ENCODE measurements at regions not wholly inside any gene's neighbourhood (a gene's known extent, or its start where the extent isn't known, plus 50 kb on each side); places are given as distances from the start of the nearest gene placed in this dataset.

- TF ChIP-seq, protein P1, sequence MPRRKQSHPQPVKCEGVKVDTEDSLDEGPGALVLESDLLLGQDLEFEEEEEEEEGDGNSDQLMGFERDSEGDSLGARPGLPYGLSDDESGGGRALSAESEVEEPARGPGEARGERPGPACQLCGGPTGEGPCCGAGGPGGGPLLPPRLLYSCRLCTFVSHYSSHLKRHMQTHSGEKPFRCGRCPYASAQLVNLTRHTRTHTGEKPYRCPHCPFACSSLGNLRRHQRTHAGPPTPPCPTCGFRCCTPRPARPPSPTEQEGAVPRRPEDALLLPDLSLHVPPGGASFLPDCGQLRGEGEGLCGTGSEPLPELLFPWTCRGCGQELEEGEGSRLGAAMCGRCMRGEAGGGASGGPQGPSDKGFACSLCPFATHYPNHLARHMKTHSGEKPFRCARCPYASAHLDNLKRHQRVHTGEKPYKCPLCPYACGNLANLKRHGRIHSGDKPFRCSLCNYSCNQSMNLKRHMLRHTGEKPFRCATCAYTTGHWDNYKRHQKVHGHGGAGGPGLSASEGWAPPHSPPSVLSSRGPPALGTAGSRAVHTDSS (tag by site-specific recombination; IDR thresholded peaks at IDR 0.05): no peak
- TF ChIP-seq ZNF140 (tag by site-specific recombination; IDR thresholded peaks at IDR 0.05) (no peak), ZNF654 (tag by site-specific recombination; IDR thresholded peaks at IDR 0.05; ENCODE audit: low read depth) (no peak), MYNN (tag by site-specific recombination; IDR thresholded peaks at IDR 0.05; ENCODE audit: borderline replicate concordance) (no peak), YY1 (tag by site-specific recombination; IDR thresholded peaks at IDR 0.05) (no peak), ZNF530 (tag by site-specific recombination; IDR thresholded peaks at IDR 0.05; ENCODE audit: low read depth) (no peak)
Observed at GRCh38 chr11:92136797-92137196, 87.8 kb upstream of the FAT3 start (continued).

DNA sequence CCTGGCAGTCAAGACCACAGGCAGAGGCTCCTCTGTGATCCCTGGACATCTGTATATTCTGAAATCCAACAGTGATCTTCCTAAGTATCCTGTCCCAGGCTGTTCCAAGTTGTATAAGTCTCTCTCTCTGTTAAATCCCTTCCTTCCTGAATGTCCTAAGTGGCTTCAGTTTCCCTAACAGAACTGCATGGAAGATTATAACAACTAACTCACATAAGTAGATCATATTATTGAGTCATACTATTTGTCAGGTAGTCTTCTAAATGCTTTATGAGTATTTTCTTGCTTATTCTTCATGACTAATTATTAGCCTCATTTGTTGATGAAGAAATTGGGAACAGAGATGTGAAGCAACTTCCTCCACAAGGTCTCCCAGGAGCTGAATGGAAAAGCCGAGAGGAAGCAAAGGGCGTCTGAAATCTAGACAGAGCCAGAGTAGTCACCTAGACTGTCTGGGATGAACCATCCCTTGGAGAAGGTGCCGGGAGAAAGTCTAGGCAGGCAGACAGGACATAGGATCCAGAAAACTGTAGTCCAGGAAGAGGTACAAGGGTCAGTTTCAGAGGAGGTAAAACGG, 93.2 kb upstream of the FAT3 start:
- H3K27ac ChIP-seq (ENCODE audit: extremely low read depth, low read depth, low read length): no peak overlapping the region
- TF ChIP-seq ZBTB17 (tag by site-specific recombination; IDR thresholded peaks at IDR 0.05): no peak
- TF ChIP-seq REPIN1 (tag by site-specific recombination; IDR thresholded peaks at IDR 0.05; ENCODE audit: low read depth): no peak
- ChIA-PET POLR2A (no interaction called here), CTCF (no interaction called here)
- no peaks in the 10 kb centered on the region for H3K36me3 ChIP-seq (ENCODE audit: control insufficient read depth in 2 of 2, insufficient read depth in 1 of 2, low read length in 2 of 2)
- H3K4me3 ChIP-seq (ENCODE audit: low read depth, low read length): no peak overlapping the region
- H3K4me1 ChIP-seq (ENCODE audit: control insufficient read depth, insufficient read depth, low read length): 0 out of 2 replicates have a peak, but pooled peaks cover 3% of the 10 kb centered on the region
- H3K9me3 ChIP-seq (ENCODE audit: control insufficient read depth, insufficient read depth, low read depth, low read length): no peaks in the 10 kb centered on the region

GRCh38 chr11:92130421-92130831, 94.2 kb upstream of the FAT3 start:
- H3K9me3 ChIP-seq (ENCODE audit: control insufficient read depth, insufficient read depth, low read depth, low read length): no peaks in the 10 kb centered on the region
- no peak overlapping the region for H3K27ac ChIP-seq (ENCODE audit: extremely low read depth, low read depth, low read length)
- CTCF ChIA-PET: no interaction called here
- H3K36me3 ChIP-seq (ENCODE audit: control insufficient read depth in 2 of 2, insufficient read depth in 1 of 2, low read length in 2 of 2): no peaks in the 10 kb centered on the region
- POLR2A ChIA-PET: no interaction called here
- no peak for TF ChIP-seq ZNF16 (tag by site-specific recombination; IDR thresholded peaks at IDR 0.05; ENCODE audit: low read depth)
- TF ChIP-seq, protein P2, sequence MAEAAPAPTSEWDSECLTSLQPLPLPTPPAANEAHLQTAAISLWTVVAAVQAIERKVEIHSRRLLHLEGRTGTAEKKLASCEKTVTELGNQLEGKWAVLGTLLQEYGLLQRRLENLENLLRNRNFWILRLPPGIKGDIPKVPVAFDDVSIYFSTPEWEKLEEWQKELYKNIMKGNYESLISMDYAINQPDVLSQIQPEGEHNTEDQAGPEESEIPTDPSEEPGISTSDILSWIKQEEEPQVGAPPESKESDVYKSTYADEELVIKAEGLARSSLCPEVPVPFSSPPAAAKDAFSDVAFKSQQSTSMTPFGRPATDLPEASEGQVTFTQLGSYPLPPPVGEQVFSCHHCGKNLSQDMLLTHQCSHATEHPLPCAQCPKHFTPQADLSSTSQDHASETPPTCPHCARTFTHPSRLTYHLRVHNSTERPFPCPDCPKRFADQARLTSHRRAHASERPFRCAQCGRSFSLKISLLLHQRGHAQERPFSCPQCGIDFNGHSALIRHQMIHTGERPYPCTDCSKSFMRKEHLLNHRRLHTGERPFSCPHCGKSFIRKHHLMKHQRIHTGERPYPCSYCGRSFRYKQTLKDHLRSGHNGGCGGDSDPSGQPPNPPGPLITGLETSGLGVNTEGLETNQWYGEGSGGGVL (tag by site-specific recombination; IDR thresholded peaks at IDR 0.05): no peak
- no peak for TF ChIP-seq ZNF660 (tag by site-specific recombination; IDR thresholded peaks at IDR 0.05)
- no peak for TF ChIP-seq ZNF184 (tag by site-specific recombination; IDR thresholded peaks at IDR 0.05)
- TF ChIP-seq ZNF580 (tag by site-specific recombination; IDR thresholded peaks at IDR 0.05): no peak
- TF ChIP-seq ZNF211 (tag by site-specific recombination; IDR thresholded peaks at IDR 0.05; ENCODE audit: low read depth): no peak
- TF ChIP-seq ZBTB44 (tag by site-specific recombination; IDR thresholded peaks at IDR 0.05): no peak
- TF ChIP-seq ZNF335 (tag by site-specific recombination; conservative IDR thresholded peaks at IDR 0.05): no peak
- no peak overlapping the region for H3K4me3 ChIP-seq (ENCODE audit: low read depth, low read length)
- 0 out of 2 replicates have a peak, but pooled peaks cover 3% of the 10 kb centered on the region for H3K4me1 ChIP-seq (ENCODE audit: control insufficient read depth, insufficient read depth, low read length)
